GM12874 (cell line): ENCODE measurements at regions not wholly inside any gene's neighbourhood (a gene's known extent, or its start where the extent isn't known, plus 50 kb on each side); places are given as distances from the start of the nearest gene placed in this dataset.

Source experiments
- TF ChIP-seq, protein P1 (sequence below): IDR thresholded peaks from 2 replicates; pipeline ENCODE4 v1.5.1; 2011; ENCODE audit warnings: low read depth, mild to moderate bottlenecking, control low read depth, low read length, moderate library complexity; ENCODE audit not compliant: insufficient read depth

DNA sequence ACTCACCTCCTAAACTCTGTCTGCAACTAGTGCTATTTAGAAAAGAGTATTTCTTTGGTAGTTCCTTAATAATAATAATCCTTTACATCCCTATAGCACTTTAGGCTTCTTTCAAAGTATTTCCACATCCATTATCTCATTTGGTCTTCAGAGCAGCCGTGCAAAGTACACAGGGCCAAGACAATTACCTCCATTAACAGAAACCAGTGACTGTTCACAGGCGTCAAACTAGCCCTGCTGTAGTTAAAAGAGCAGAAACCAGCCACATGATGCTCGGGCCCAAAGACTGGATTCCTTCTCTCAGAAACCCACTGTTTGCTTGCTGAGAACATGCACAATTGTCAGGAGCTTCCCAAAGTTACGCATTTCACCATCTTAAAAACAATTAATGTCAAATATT, 396.0 kb upstream of the DAB1 start:
- TF ChIP-seq, protein P1, sequence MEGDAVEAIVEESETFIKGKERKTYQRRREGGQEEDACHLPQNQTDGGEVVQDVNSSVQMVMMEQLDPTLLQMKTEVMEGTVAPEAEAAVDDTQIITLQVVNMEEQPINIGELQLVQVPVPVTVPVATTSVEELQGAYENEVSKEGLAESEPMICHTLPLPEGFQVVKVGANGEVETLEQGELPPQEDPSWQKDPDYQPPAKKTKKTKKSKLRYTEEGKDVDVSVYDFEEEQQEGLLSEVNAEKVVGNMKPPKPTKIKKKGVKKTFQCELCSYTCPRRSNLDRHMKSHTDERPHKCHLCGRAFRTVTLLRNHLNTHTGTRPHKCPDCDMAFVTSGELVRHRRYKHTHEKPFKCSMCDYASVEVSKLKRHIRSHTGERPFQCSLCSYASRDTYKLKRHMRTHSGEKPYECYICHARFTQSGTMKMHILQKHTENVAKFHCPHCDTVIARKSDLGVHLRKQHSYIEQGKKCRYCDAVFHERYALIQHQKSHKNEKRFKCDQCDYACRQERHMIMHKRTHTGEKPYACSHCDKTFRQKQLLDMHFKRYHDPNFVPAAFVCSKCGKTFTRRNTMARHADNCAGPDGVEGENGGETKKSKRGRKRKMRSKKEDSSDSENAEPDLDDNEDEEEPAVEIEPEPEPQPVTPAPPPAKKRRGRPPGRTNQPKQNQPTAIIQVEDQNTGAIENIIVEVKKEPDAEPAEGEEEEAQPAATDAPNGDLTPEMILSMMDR, result no peak

DNA sequence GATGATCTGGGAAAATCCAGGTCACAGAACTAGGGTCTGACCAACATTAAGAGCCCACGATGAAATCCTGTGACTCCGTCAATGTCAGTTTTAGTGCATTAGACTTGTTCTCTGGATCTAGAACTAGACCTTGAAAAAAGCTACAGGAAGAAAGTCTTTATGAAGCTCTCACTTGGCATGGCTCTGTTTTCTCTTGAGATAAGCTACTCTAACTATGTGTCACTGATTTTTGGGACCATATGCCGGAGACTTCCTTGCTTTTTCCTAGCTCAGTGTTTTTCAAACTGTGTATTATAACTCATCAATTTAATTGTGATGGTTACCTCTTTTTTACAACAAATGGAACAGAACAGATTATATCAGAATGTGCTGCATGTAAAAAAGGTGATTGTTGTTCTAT, 379.7 kb upstream of the DAB1 start:
- TF ChIP-seq, protein P1, result no peak

GRCh38 chr1:57800376-57800775, 376.5 kb upstream of the DAB1 start:
- TF ChIP-seq, protein P1, result no peak

DNA sequence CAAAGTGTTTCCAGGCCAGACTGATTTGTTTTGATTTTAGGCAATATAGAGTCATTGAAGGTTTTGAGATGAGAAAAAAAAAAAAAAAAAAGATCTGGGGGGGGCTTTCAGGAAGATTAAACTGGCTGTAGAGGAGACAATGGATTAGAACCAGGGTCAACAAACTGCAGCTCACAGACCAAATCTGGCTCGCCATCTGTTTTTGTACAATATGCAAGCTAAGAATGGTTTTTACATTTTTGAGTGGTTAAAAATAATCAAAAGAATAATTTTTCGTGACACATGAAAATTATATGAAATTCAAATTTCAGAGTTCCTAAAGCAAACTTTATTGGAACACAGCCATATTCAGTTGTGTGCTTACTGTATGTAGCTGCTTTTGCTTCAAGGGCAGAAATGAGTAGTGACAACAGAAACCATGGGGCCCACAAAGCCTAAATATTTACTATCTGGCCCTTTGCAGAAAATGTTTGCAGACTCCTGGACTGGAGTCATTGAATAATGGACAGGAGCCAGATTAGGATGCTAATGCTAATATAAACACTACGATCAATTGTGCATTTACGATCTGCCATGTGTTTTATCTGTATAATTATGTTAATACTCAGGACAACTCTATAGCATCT, 375.7 kb upstream of the DAB1 start:
- TF ChIP-seq, protein P1, result no peak

GRCh38 chr1:57798543-57798942, 374.7 kb upstream of the DAB1 start:
- TF ChIP-seq, protein P1, result no peak

GRCh38 chr1:57797084-57797483, 373.2 kb upstream of the DAB1 start:
- TF ChIP-seq, protein P1, result no peak

DNA sequence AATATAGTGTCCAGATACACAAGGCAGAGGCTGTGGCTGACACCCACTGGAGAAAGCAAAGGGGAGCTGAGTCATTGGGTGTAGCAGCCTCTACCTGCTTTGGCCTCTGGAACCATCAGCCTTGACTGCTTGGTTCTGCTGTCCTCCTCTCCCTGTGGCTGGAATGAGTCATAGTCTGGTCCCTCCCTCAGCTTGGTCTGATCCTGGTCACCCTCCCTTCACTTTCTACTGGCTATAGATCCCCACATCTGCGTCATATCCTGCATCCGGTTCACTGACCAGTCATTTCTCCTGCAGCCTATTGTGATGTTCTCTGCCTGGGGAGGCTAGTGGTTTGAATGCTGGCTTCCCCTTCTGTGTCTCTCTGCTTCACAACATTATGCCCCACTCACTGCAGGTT, 372.8 kb upstream of the DAB1 start:
- TF ChIP-seq, protein P1, result no peak
